Ectodermal cell (in vitro differentiated cells): ENCODE measurements at regions not wholly inside any gene's neighbourhood (a gene's known extent, or its start where the extent isn't known, plus 50 kb on each side); places are given as distances from the start of the nearest gene placed in this dataset.

Source experiments
- H3K27ac ChIP-seq: 2 replicates; pipeline ENCODE4 v1.7.0; 2013; ENCODE audit warnings: mild to moderate bottlenecking, low read depth, low read length; ENCODE audit not compliant: insufficient read depth, poor library complexity, severe bottlenecking
- H3K27me3 ChIP-seq: 2 replicates; pipeline ENCODE4 v1.7.0; 2013; ENCODE audit warnings: mild to moderate bottlenecking, low read length; ENCODE audit not compliant: insufficient read depth, control insufficient read depth, poor library complexity, severe bottlenecking
- H3K36me3 ChIP-seq: one replicate; pipeline ENCODE4 v1.7.0; 2013; ENCODE audit warnings: low read length; ENCODE audit not compliant: control insufficient read depth, insufficient read depth
- H3K4me1 ChIP-seq: one replicate; pipeline ENCODE4 v1.7.0; 2013; ENCODE audit warnings: low read length; ENCODE audit not compliant: control insufficient read depth, insufficient read depth
- H3K4me3 ChIP-seq: 2 replicates; pipeline ENCODE4 v1.7.0; 2013; ENCODE audit warnings: low read depth, low read length, control low read depth; ENCODE audit not compliant: insufficient read depth
- H3K9me3 ChIP-seq: 2 replicates; pipeline ENCODE4 v1.7.0; 2013; ENCODE audit warnings: mild to moderate bottlenecking, low read length, moderate library complexity; ENCODE audit not compliant: control insufficient read depth
- WGBS, 2 experiments: methylation state at CpG; one replicate each; pipeline ENCODE4 v1.1.7; 2013; ENCODE audit warnings: missing lambda C conversion rate in 2 of 2; 5-methylcytosine and 5-hydroxymethylcytosine counted together

- H3K9me3 ChIP-seq = no peaks in the 10 kb centered on the region
- 95 to 99% methylated on average over 3 of the region's 3 CpGs for WGBS, 2 experiments
- peaks cover 7% of the 10 kb centered on the region for H3K4me1 ChIP-seq
- peaks cover 8% of the 10 kb centered on the region for H3K27me3 ChIP-seq
- no peak overlapping the region for H3K4me3 ChIP-seq
- H3K36me3 ChIP-seq = no peaks in the 10 kb centered on the region
- no peak overlapping the region for H3K27ac ChIP-seq
These were observed 607.3 kb upstream of the CADM1 start for GRCh38 chr11:116111546-116111945.

- Histone ChIP-seq H3K36me3 (no peaks in the 10 kb centered on the region), H3K27me3 (peaks cover 12% of the 10 kb centered on the region), H3K4me1 (peaks cover 7% of the 10 kb centered on the region), H3K27ac (no peak overlapping the region), H3K9me3 (no peaks in the 10 kb centered on the region), H3K4me3 (no peak overlapping the region)
- 89 to 98% methylated on average over 1 of the region's 1 CpG for WGBS, 2 experiments
These were observed 606.6 kb upstream of the CADM1 start for GRCh38 chr11:116110802-116111201.

- H3K36me3 ChIP-seq = no peaks in the 10 kb centered on the region
- H3K4me1 ChIP-seq = peaks cover 7% of the 10 kb centered on the region
- no peak overlapping the region for H3K4me3 ChIP-seq
- WGBS, 2 experiments = 92 to 95% methylated on average over 1 of the region's 1 CpG
- peaks cover 12% of the 10 kb centered on the region for H3K27me3 ChIP-seq
- H3K9me3 ChIP-seq = no peaks in the 10 kb centered on the region
- H3K27ac ChIP-seq = no peak overlapping the region
These were observed 606.1 kb upstream of the CADM1 start for GRCh38 chr11:116110356-116110755.

- Histone ChIP-seq H3K4me1 (peaks cover 7% of the 10 kb centered on the region), H3K4me3 (no peak overlapping the region), H3K27me3 (peaks cover 12% of the 10 kb centered on the region), H3K27ac (no peak overlapping the region), H3K36me3 (no peaks in the 10 kb centered on the region), H3K9me3 (no peaks in the 10 kb centered on the region)
- WGBS, 2 experiments = 86 to 89% methylated on average over 5 of the region's 5 CpGs
These were observed 605.0 kb upstream of the CADM1 start for GRCh38 chr11:116109228-116109627.

GRCh38 chr11:116108161-116108560 is 603.9 kb upstream of the CADM1 start:
- H3K36me3 ChIP-seq = no peaks in the 10 kb centered on the region
- 86 to 89% methylated on average over 2 of the region's 2 CpGs for WGBS, 2 experiments
- no peaks in the 10 kb centered on the region for H3K9me3 ChIP-seq
- H3K4me1 ChIP-seq = peaks cover 7% of the 10 kb centered on the region
- H3K27me3 ChIP-seq = peaks cover 12% of the 10 kb centered on the region
- H3K4me3 ChIP-seq = no peak overlapping the region
- no peak overlapping the region for H3K27ac ChIP-seq

GRCh38 chr11:116107229-116107628 is 603.0 kb upstream of the CADM1 start:
- 43 to 53% methylated on average over 3 of the region's 3 CpGs for WGBS, 2 experiments
- Histone ChIP-seq H3K27ac (no peak overlapping the region), H3K36me3 (no peaks in the 10 kb centered on the region), H3K4me3 (no peak overlapping the region), H3K27me3 (peaks cover 12% of the 10 kb centered on the region), H3K9me3 (no peaks in the 10 kb centered on the region), H3K4me1 (peaks cover 6% of the 10 kb centered on the region)

- 81 to 89% methylated on average over 4 of the region's 4 CpGs for WGBS, 2 experiments
- no peak overlapping the region for H3K27ac ChIP-seq
- peaks cover 12% of the 10 kb centered on the region for H3K27me3 ChIP-seq
- no peaks in the 10 kb centered on the region for H3K36me3 ChIP-seq
- H3K9me3 ChIP-seq = no peaks in the 10 kb centered on the region
- no peaks in the 10 kb centered on the region for H3K4me1 ChIP-seq
- H3K4me3 ChIP-seq = no peak overlapping the region
These were observed 600.4 kb upstream of the CADM1 start for GRCh38 chr11:116104498-116105174.

- Histone ChIP-seq H3K27ac (no peak overlapping the region), H3K4me1 (no peaks in the 10 kb centered on the region), H3K27me3 (peaks cover 3% of the 10 kb centered on the region), H3K4me3 (no peak overlapping the region), H3K36me3 (no peaks in the 10 kb centered on the region), H3K9me3 (no peaks in the 10 kb centered on the region)
- 98 to 99% methylated on average over 3 of the region's 3 CpGs for WGBS, 2 experiments
These were observed 597.7 kb upstream of the CADM1 start for GRCh38 chr11:116101902-116102301.

- Histone ChIP-seq H3K36me3 (no peaks in the 10 kb centered on the region), H3K9me3 (no peaks in the 10 kb centered on the region), H3K4me3 (no peak overlapping the region), H3K27ac (no peak overlapping the region), H3K4me1 (no peaks in the 10 kb centered on the region), H3K27me3 (no peaks in the 10 kb centered on the region)
- WGBS, 2 experiments = 90 to 100% methylated on average over 2 of the region's 2 CpGs
These were observed 595.8 kb upstream of the CADM1 start for GRCh38 chr11:116100016-116100415.

GRCh38 chr11:116099541-116099940 is 595.3 kb upstream of the CADM1 start:
- Histone ChIP-seq H3K9me3 (no peaks in the 10 kb centered on the region), H3K36me3 (no peaks in the 10 kb centered on the region), H3K4me3 (no peak overlapping the region), H3K27me3 (no peaks in the 10 kb centered on the region), H3K4me1 (no peaks in the 10 kb centered on the region), H3K27ac (no peak overlapping the region)
- WGBS, 2 experiments = 87 to 90% methylated on average over 6 of the region's 6 CpGs
